Thoracic aorta (tissue), 2 donors: ENCODE measurements at regions not wholly inside any gene's neighbourhood (a gene's known extent, or its start where the extent isn't known, plus 50 kb on each side); places are given as distances from the start of the nearest gene placed in this dataset.

Experiments used
- ATAC-seq: fragments of 150-250 bp; one replicate; pipeline ENCODE4 v1.8.0; 2017; ENCODE audit warnings: low read depth; ENCODE audit not compliant: insufficient number of reproducible peaks, low FRiP score
- DNase-seq: peaks from one replicate; pipeline ENCODE4 v3.0.0-alpha.2; 2020; ENCODE audit warnings: low spot score
- H3K27ac ChIP-seq, 2 donors: fragments of 200-600 bp; sonication (generic); 1 replicate in 1 of 2; 2 replicates in 1 of 2; pipeline ENCODE4 v1.5.1; 2016; ENCODE audit warnings: mild to moderate bottlenecking in 2 of 2, moderate library complexity in 2 of 2
- H3K27me3 ChIP-seq: fragments of 200-600 bp; sonication (generic); replicated peaks from 2 replicates; pipeline ENCODE4 v1.6.0; 2016; ENCODE audit warnings: mild to moderate bottlenecking; ENCODE audit not compliant: insufficient read depth
- H3K36me3 ChIP-seq: fragments of 200-600 bp; sonication (generic); one replicate; pipeline ENCODE4 v1.5.1; 2016
- H3K4me1 ChIP-seq, 2 donors: fragments of 200-600 bp; sonication (generic); 1 replicate in 1 of 2; 2 replicates in 1 of 2; pipeline versions ENCODE4 v1.5.1 to v1.6.0; 2016; ENCODE audit warnings: low read depth in 2 of 2, mild to moderate bottlenecking in 1 of 2; ENCODE audit not compliant: control insufficient read depth in 1 of 2
- H3K4me3 ChIP-seq: fragments of 200-600 bp; sonication (generic); 2 replicates; pipeline ENCODE4 v1.5.1; 2016; ENCODE audit warnings: mild to moderate bottlenecking
- H3K9me3 ChIP-seq: fragments of 200-600 bp; sonication (generic); 2 replicates; pipeline ENCODE4 v1.5.1; 2016
- CTCF ChIP-seq: fragments of 200-600 bp; sonication (generic); IDR thresholded peaks from one replicate; pipeline ENCODE4 v1.5.1; 2019; ENCODE audit warnings: antibody characterized with exemption

GRCh38 chr21:39041816-39042215, 141.4 kb downstream of the PSMG1 start:
- TF ChIP-seq CTCF, result no peak
- ATAC-seq, result no peak
- Histone ChIP-seq H3K9me3 (no peaks in the 10 kb centered on the region), H3K4me1 (peaks cover 2 to 9% of the 10 kb centered on the region in 2 donors), H3K27ac (no peak overlapping the region), H3K36me3 (no peaks in the 10 kb centered on the region), H3K27me3 (no peaks in the 10 kb centered on the region), H3K4me3 (no peak overlapping the region)
- no peak for DNase-seq

GRCh38 chr21:39040494-39041110, 142.6 kb downstream of the PSMG1 start:
- TF ChIP-seq CTCF, result no peak
- Histone ChIP-seq H3K27me3 (no peaks in the 10 kb centered on the region), H3K36me3 (no peaks in the 10 kb centered on the region), H3K4me1 (peaks cover 2 to 9% of the 10 kb centered on the region in 2 donors), H3K4me3 (no peak overlapping the region), H3K9me3 (no peaks in the 10 kb centered on the region), H3K27ac (peak overlapping the region in 1 of 2 donors; percentile 13)
- no peak for DNase-seq
- no peak for ATAC-seq

- Histone ChIP-seq H3K36me3 (no peaks in the 10 kb centered on the region), H3K9me3 (no peaks in the 10 kb centered on the region), H3K4me3 (no peak overlapping the region), H3K27ac (no peak overlapping the region), H3K4me1 (peaks cover 5 to 19% of the 10 kb centered on the region in 2 donors), H3K27me3 (no peaks in the 10 kb centered on the region)
- no peak for DNase-seq
- no peak for TF ChIP-seq CTCF
- ATAC-seq, result no peak
Observed at GRCh38 chr21:39037807-39038405, 145.3 kb downstream of the PSMG1 start.

DNA sequence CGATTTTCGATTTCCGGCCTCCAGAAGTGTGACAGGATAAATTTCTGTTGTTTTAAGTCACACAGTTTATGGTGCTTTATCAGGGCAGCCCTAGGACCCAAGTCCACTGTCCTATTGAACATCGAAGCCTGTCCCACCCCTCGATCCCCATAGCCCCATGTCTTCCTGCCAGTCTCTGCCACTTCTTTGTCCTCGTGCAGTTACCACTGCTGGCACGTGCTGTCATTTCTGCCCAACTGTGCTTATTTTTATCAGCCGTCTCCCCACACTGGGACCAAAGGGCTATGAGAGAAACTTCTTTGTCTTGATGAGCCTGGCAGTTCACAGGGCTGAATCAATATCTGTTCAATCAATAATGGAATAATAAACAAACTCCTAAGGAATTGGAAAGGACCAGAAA, 146.7 kb downstream of the PSMG1 start:
- Histone ChIP-seq H3K36me3 (no peaks in the 10 kb centered on the region), H3K27ac (no peak overlapping the region), H3K27me3 (no peaks in the 10 kb centered on the region), H3K4me1 (peaks cover 5 to 19% of the 10 kb centered on the region in 2 donors), H3K9me3 (no peaks in the 10 kb centered on the region), H3K4me3 (no peak overlapping the region)
- DNase-seq (no peak), ATAC-seq (no peak)
- TF ChIP-seq CTCF, result no peak

GRCh38 chr21:39034590-39035536, 148.4 kb downstream of the PSMG1 start:
- H3K27me3 ChIP-seq, result no peaks in the 10 kb centered on the region
- H3K36me3 ChIP-seq, result no peaks in the 10 kb centered on the region
- no peak for TF ChIP-seq CTCF
- H3K9me3 ChIP-seq, result no peaks in the 10 kb centered on the region
- H3K4me3 ChIP-seq, result no peak overlapping the region
- ATAC-seq (no peak), DNase-seq (no peak)
- no peak overlapping the region for H3K27ac ChIP-seq
- H3K4me1 ChIP-seq, result peaks cover 2 to 10% of the 10 kb centered on the region in 2 donors
